ENCODE measurements at regions not wholly inside any gene's neighbourhood (a gene's known extent, or its start where the extent isn't known, plus 50 kb on each side); places are given as distances from the start of the nearest gene placed in this dataset.

DNA sequence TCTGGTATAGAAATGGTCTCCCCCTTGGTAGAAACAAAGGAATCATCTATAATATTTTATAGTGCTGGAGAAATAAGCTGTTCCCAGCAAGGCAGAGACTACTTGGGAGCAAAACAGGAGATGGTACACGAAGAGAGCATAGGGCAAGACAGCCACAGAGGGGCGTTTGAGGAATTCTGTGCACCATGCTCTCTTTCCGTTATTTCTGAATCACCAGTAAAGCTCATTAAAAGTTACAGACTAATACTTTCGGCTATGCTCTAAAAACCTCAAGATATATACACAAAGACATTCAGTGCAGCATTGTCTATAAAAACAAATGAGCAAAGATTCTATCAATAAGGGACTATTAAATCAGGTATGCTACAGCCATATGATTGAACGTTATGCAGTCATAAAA, 68.5 kb upstream of the FHIP2A start:
- TF ChIP-seq, protein P1, sequence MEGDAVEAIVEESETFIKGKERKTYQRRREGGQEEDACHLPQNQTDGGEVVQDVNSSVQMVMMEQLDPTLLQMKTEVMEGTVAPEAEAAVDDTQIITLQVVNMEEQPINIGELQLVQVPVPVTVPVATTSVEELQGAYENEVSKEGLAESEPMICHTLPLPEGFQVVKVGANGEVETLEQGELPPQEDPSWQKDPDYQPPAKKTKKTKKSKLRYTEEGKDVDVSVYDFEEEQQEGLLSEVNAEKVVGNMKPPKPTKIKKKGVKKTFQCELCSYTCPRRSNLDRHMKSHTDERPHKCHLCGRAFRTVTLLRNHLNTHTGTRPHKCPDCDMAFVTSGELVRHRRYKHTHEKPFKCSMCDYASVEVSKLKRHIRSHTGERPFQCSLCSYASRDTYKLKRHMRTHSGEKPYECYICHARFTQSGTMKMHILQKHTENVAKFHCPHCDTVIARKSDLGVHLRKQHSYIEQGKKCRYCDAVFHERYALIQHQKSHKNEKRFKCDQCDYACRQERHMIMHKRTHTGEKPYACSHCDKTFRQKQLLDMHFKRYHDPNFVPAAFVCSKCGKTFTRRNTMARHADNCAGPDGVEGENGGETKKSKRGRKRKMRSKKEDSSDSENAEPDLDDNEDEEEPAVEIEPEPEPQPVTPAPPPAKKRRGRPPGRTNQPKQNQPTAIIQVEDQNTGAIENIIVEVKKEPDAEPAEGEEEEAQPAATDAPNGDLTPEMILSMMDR (IDR thresholded peaks at IDR 0.05), result no peak
- no peak for TF ChIP-seq POLR2A (IDR thresholded peaks at IDR 0.05)

Data from body of pancreas (tissue), 4 donors.